Stomach (tissue), 4 donors: ENCODE measurements at regions not wholly inside any gene's neighbourhood (a gene's known extent, or its start where the extent isn't known, plus 50 kb on each side); places are given as distances from the start of the nearest gene placed in this dataset.

ENCODE experiments used
- POLR2A ChIP-seq, 4 donors: fragments of 450-650 bp; IDR thresholded peaks; one replicate each; pipeline ENCODE4 v1.6.1; 2016; ENCODE audit warnings: antibody characterized with exemption in 4 of 4, control low read depth in 2 of 4, mild to moderate bottlenecking in 1 of 4, moderate library complexity in 1 of 4
- TF ChIP-seq, protein P1 (sequence below), 7 experiments: fragments of 450-650 bp in 4 of 7; fragments of 200-600 bp in 3 of 7; sonication (generic) in 3 of 7; IDR thresholded peaks; one replicate each; pipeline ENCODE4 v1.5.1; 2016 to 2019; ENCODE audit warnings: antibody characterized with exemption in 7 of 7, control low read depth in 2 of 7, mild to moderate bottlenecking in 1 of 7

DNA sequence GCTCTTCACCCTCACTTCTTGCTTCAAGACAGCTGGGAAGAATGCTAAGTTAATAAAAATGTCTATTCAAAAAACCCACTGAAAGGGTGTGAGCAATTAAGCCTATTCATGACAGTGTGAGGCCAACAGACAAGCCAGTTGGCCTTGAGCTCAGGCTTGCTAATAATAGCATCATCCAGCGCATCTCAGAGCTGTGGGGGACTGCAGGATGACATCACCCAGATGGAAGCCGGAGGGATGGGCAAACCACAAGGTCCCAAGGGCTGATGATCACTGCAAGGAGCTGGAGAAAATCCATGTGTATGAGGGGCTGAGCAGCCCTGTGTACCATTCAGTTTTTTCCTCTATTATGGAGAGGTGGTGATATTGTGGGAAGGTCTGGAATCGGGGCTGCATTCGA is 770.4 kb downstream of the TNS3 start:
- TF ChIP-seq POLR2A (IDR thresholded peaks at IDR 0.05): no peak
- TF ChIP-seq, protein P1, sequence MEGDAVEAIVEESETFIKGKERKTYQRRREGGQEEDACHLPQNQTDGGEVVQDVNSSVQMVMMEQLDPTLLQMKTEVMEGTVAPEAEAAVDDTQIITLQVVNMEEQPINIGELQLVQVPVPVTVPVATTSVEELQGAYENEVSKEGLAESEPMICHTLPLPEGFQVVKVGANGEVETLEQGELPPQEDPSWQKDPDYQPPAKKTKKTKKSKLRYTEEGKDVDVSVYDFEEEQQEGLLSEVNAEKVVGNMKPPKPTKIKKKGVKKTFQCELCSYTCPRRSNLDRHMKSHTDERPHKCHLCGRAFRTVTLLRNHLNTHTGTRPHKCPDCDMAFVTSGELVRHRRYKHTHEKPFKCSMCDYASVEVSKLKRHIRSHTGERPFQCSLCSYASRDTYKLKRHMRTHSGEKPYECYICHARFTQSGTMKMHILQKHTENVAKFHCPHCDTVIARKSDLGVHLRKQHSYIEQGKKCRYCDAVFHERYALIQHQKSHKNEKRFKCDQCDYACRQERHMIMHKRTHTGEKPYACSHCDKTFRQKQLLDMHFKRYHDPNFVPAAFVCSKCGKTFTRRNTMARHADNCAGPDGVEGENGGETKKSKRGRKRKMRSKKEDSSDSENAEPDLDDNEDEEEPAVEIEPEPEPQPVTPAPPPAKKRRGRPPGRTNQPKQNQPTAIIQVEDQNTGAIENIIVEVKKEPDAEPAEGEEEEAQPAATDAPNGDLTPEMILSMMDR (IDR thresholded peaks at IDR 0.05): no peak
